GM23338 (cell line): ENCODE measurements at regions not wholly inside any gene's neighbourhood (a gene's known extent, or its start where the extent isn't known, plus 50 kb on each side); places are given as distances from the start of the nearest gene placed in this dataset.

Experiments
- POLR2AphosphoS5 ChIP-seq: IDR thresholded peaks from 2 replicates; pipeline ENCODE4 v1.6.1; 2016; ENCODE audit warnings: antibody characterized with exemption, low read depth
- TF ChIP-seq, protein P1 (sequence below): IDR thresholded peaks from one replicate; pipeline ENCODE4 v1.6.1; 2018; ENCODE audit warnings: antibody characterized with exemption; ENCODE audit not compliant: unreplicated experiment
- TF ChIP-seq, protein P2 (sequence below), 2 experiments: fragments of 200-600 bp in 1 of 2; sonication (generic) in 1 of 2; conservative IDR thresholded peaks; 2 replicates each; pipeline versions ENCODE4 v1.5.1 to v1.6.1; 2016 to 2017; ENCODE audit warnings: antibody characterized with exemption in 2 of 2, low read depth in 2 of 2, mild to moderate bottlenecking in 2 of 2, moderate library complexity in 1 of 2

GRCh38 chr3:124444896-124445295 is 285.4 kb upstream of the UMPS start:
- TF ChIP-seq, protein P1, sequence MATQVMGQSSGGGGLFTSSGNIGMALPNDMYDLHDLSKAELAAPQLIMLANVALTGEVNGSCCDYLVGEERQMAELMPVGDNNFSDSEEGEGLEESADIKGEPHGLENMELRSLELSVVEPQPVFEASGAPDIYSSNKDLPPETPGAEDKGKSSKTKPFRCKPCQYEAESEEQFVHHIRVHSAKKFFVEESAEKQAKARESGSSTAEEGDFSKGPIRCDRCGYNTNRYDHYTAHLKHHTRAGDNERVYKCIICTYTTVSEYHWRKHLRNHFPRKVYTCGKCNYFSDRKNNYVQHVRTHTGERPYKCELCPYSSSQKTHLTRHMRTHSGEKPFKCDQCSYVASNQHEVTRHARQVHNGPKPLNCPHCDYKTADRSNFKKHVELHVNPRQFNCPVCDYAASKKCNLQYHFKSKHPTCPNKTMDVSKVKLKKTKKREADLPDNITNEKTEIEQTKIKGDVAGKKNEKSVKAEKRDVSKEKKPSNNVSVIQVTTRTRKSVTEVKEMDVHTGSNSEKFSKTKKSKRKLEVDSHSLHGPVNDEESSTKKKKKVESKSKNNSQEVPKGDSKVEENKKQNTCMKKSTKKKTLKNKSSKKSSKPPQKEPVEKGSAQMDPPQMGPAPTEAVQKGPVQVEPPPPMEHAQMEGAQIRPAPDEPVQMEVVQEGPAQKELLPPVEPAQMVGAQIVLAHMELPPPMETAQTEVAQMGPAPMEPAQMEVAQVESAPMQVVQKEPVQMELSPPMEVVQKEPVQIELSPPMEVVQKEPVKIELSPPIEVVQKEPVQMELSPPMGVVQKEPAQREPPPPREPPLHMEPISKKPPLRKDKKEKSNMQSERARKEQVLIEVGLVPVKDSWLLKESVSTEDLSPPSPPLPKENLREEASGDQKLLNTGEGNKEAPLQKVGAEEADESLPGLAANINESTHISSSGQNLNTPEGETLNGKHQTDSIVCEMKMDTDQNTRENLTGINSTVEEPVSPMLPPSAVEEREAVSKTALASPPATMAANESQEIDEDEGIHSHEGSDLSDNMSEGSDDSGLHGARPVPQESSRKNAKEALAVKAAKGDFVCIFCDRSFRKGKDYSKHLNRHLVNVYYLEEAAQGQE: no peak
- TF ChIP-seq, protein P2, sequence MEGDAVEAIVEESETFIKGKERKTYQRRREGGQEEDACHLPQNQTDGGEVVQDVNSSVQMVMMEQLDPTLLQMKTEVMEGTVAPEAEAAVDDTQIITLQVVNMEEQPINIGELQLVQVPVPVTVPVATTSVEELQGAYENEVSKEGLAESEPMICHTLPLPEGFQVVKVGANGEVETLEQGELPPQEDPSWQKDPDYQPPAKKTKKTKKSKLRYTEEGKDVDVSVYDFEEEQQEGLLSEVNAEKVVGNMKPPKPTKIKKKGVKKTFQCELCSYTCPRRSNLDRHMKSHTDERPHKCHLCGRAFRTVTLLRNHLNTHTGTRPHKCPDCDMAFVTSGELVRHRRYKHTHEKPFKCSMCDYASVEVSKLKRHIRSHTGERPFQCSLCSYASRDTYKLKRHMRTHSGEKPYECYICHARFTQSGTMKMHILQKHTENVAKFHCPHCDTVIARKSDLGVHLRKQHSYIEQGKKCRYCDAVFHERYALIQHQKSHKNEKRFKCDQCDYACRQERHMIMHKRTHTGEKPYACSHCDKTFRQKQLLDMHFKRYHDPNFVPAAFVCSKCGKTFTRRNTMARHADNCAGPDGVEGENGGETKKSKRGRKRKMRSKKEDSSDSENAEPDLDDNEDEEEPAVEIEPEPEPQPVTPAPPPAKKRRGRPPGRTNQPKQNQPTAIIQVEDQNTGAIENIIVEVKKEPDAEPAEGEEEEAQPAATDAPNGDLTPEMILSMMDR (conservative IDR thresholded peaks at IDR 0.05; ENCODE audit: low read depth in 2 of 2): no peak
- TF ChIP-seq POLR2AphosphoS5: no peak
